HEK293 (cell line): ENCODE measurements at regions not wholly inside any gene's neighbourhood (a gene's known extent, or its start where the extent isn't known, plus 50 kb on each side); places are given as distances from the start of the nearest gene placed in this dataset.

Source experiments
- CTCF ChIA-PET: fragments of 350-600 bp; formaldehyde crosslinking; extraction: SDS; loops from one replicate; lab custom pipeline; 2021; ENCODE audit warnings: antibody characterized with exemption; lab: Yijun Ruan, JAX
- POLR2A ChIA-PET: fragments of 300-600 bp; formaldehyde crosslinking; extraction: SDS; loops from one replicate; lab custom pipeline; 2020; ENCODE audit warnings: antibody characterized with exemption, inconsistent platforms; lab: Yijun Ruan, JAX
- H3K27ac ChIP-seq: fragments of 200-500 bp; sonication (Bioruptor generic); 2 replicates; pipeline ENCODE4 v1.5.1; 2014; ENCODE audit warnings: low read depth, low read length, control low read depth, inconsistent platforms; ENCODE audit errors: extremely low read depth
- H3K36me3 ChIP-seq, 2 experiments: fragments of 200-500 bp in 1 of 2; sonication (Bioruptor generic) in 1 of 2; 1 replicate in 1 of 2; 2 replicates in 1 of 2; pipeline ENCODE4 v1.5.1; 2014 to 2017; ENCODE audit warnings: inconsistent platforms in 2 of 2, low read length in 2 of 2; ENCODE audit not compliant: control insufficient read depth in 2 of 2, insufficient read depth in 1 of 2
- H3K4me1 ChIP-seq: fragments of 200-500 bp; sonication (Bioruptor generic); 2 replicates; pipeline ENCODE4 v1.5.1; 2014; ENCODE audit warnings: mild to moderate bottlenecking, low read length, inconsistent platforms; ENCODE audit not compliant: control insufficient read depth, insufficient read depth
- H3K4me3 ChIP-seq: 2 replicates; pipeline ENCODE4 v1.5.1; 2011; ENCODE audit warnings: low read depth, mild to moderate bottlenecking, control low read depth, low read length, moderate library complexity
- H3K9me3 ChIP-seq: fragments of 200-500 bp; sonication (Bioruptor generic); 2 replicates; pipeline ENCODE4 v1.5.1; 2014; ENCODE audit warnings: low read depth, low read length, inconsistent platforms; ENCODE audit not compliant: control insufficient read depth, insufficient read depth
- EGR2 ChIP-seq: fragments of 450-650 bp; formaldehyde crosslinking; IDR thresholded peaks from 2 replicates; pipeline ENCODE4 v1.5.1; 2016; ENCODE audit warnings: low read depth, missing biosample characterization, missing genetic modification characterization
- KLF7 ChIP-seq: fragments of 450-650 bp; formaldehyde crosslinking; IDR thresholded peaks from 2 replicates; pipeline ENCODE4 v1.5.1; 2016; ENCODE audit warnings: missing biosample characterization, missing genetic modification characterization, borderline replicate concordance
- KLF9 ChIP-seq: fragments of 450-650 bp; formaldehyde crosslinking; IDR thresholded peaks from 2 replicates; pipeline ENCODE4 v1.5.1; 2016; ENCODE audit warnings: missing biosample characterization, missing genetic modification characterization, low read depth
- PATZ1 ChIP-seq: fragments of 450-650 bp; formaldehyde crosslinking; IDR thresholded peaks from 2 replicates; pipeline ENCODE4 v1.5.1; 2016; ENCODE audit warnings: missing biosample characterization, missing genetic modification characterization
- RBAK ChIP-seq: fragments of 450-650 bp; formaldehyde crosslinking; IDR thresholded peaks from 2 replicates; pipeline ENCODE4 v1.5.1; 2016; ENCODE audit warnings: missing biosample characterization, missing genetic modification characterization
- ZFHX2 ChIP-seq: fragments of 450-650 bp; formaldehyde crosslinking; conservative IDR thresholded peaks from 2 replicates; pipeline ENCODE4 v1.5.1; 2016; ENCODE audit warnings: missing biosample characterization, missing genetic modification characterization
- ZFP3 ChIP-seq: fragments of 450-650 bp; formaldehyde crosslinking; IDR thresholded peaks from 2 replicates; pipeline ENCODE4 v1.5.1; 2016; ENCODE audit warnings: low read depth, missing biosample characterization, missing genetic modification characterization
- ZFP41 ChIP-seq: fragments of 450-650 bp; formaldehyde crosslinking; IDR thresholded peaks from 2 replicates; pipeline ENCODE4 v1.5.1; 2016; ENCODE audit warnings: missing biosample characterization, missing genetic modification characterization, borderline replicate concordance
- ZNF133 ChIP-seq: fragments of 450-650 bp; formaldehyde crosslinking; IDR thresholded peaks from 2 replicates; pipeline ENCODE4 v1.5.1; 2016; ENCODE audit warnings: missing biosample characterization, missing genetic modification characterization
- ZNF202 ChIP-seq: fragments of 450-650 bp; formaldehyde crosslinking; IDR thresholded peaks from 2 replicates; pipeline ENCODE4 v1.5.1; 2016; ENCODE audit warnings: missing biosample characterization, missing genetic modification characterization, borderline replicate concordance
- ZNF426 ChIP-seq: fragments of 450-650 bp; formaldehyde crosslinking; IDR thresholded peaks from 2 replicates; pipeline ENCODE4 v1.5.1; 2017; ENCODE audit warnings: missing biosample characterization, missing genetic modification characterization, mild to moderate bottlenecking, inconsistent platforms, moderate library complexity
- ZNF449 ChIP-seq: fragments of 450-650 bp; formaldehyde crosslinking; IDR thresholded peaks from 2 replicates; pipeline ENCODE4 v1.5.1; 2017; ENCODE audit warnings: missing biosample characterization, mild to moderate bottlenecking, missing genetic modification characterization, moderate library complexity
- ZNF48 ChIP-seq: fragments of 450-650 bp; formaldehyde crosslinking; IDR thresholded peaks from 2 replicates; pipeline ENCODE4 v1.5.1; 2016; ENCODE audit warnings: missing biosample characterization, missing genetic modification characterization
- ZNF514 ChIP-seq: fragments of 450-650 bp; formaldehyde crosslinking; IDR thresholded peaks from 2 replicates; pipeline ENCODE4 v1.5.1; 2016; ENCODE audit warnings: missing biosample characterization, missing genetic modification characterization
- ZNF530 ChIP-seq: fragments of 450-650 bp; formaldehyde crosslinking; IDR thresholded peaks from 2 replicates; pipeline ENCODE4 v1.5.1; 2016; ENCODE audit warnings: low read depth, missing biosample characterization, missing genetic modification characterization
- ZNF548 ChIP-seq: fragments of 450-650 bp; formaldehyde crosslinking; IDR thresholded peaks from 2 replicates; pipeline ENCODE4 v1.5.1; 2016; ENCODE audit warnings: missing biosample characterization, missing genetic modification characterization
- ZNF561 ChIP-seq: fragments of 450-650 bp; IDR thresholded peaks from 2 replicates; pipeline ENCODE4 v1.5.1; 2018; ENCODE audit warnings: missing biosample characterization, missing genetic modification characterization, borderline replicate concordance
- ZNF624 ChIP-seq: fragments of 450-650 bp; formaldehyde crosslinking; IDR thresholded peaks from 2 replicates; pipeline ENCODE4 v1.5.1; 2017; ENCODE audit warnings: missing biosample characterization, missing genetic modification characterization
- ZNF658 ChIP-seq: fragments of 450-650 bp; formaldehyde crosslinking; IDR thresholded peaks from 2 replicates; pipeline ENCODE4; 2016; ENCODE audit warnings: missing biosample characterization, missing genetic modification characterization
- ZSCAN5A ChIP-seq: fragments of 450-650 bp; formaldehyde crosslinking; IDR thresholded peaks from 2 replicates; pipeline ENCODE4 v1.5.1; 2016; ENCODE audit warnings: missing biosample characterization, missing genetic modification characterization
- TF ChIP-seq, protein P1 (sequence below): fragments of 450-650 bp; formaldehyde crosslinking; IDR thresholded peaks from 2 replicates; pipeline ENCODE4 v1.5.1; 2016; ENCODE audit warnings: missing biosample characterization, missing genetic modification characterization

GRCh38 chr22:26825960-26826935 is 168.9 kb downstream of the MIAT start:
- H3K4me3 ChIP-seq, result no peak overlapping the region
- ChIA-PET POLR2A (no interaction called here), CTCF (interaction anchor here (0.5 to 1.8 kb wide), 5 partner anchors 8 to 152 kb away, joined by 3 to 6 read pairs (median 5); no protein-coding TSS in a partner anchor)
- no peaks in the 10 kb centered on the region for H3K9me3 ChIP-seq
- H3K27ac ChIP-seq, result no peak overlapping the region
- no peaks in the 10 kb centered on the region for H3K4me1 ChIP-seq
- TF ChIP-seq ZNF548 (tag by site-specific recombination) (no peak), ZNF624 (tag by site-specific recombination) (no peak), ZNF658 (tag by site-specific recombination) (no peak), ZNF530 (tag by site-specific recombination) (no peak), ZSCAN5A (tag by site-specific recombination) (no peak), EGR2 (peak; percentile 97), ZNF426 (tag by site-specific recombination) (no peak), ZNF48 (tag by site-specific recombination) (no peak), ZNF449 (tag by site-specific recombination) (no peak), KLF7 (tag by site-specific recombination) (no peak), ZFHX2 (tag by site-specific recombination) (peak; percentile 94), ZNF514 (no peak), ZFP3 (peak; percentile 93), ZNF202 (tag by site-specific recombination) (no peak), KLF9 (tag by site-specific recombination) (no peak), RBAK (tag by site-specific recombination) (no peak), ZFP41 (tag by site-specific recombination) (no peak), ZNF133 (no peak), PATZ1 (tag by site-specific recombination) (no peak), ZNF561 (tag by site-specific recombination) (no peak)
- TF ChIP-seq, protein P1, sequence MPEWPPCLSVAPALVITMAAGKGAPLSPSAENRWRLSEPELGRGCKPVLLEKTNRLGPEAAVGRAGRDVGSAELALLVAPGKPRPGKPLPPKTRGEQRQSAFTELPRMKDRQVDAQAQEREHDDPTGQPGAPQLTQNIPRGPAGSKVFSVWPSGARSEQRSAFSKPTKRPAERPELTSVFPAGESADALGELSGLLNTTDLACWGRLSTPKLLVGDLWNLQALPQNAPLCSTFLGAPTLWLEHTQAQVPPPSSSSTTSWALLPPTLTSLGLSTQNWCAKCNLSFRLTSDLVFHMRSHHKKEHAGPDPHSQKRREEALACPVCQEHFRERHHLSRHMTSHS (tag by site-specific recombination), result no peak
- H3K36me3 ChIP-seq, result no peaks in the 10 kb centered on the region
